ENCODE measurements at regions not wholly inside any gene's neighbourhood (a gene's known extent, or its start where the extent isn't known, plus 50 kb on each side); places are given as distances from the start of the nearest gene placed in this dataset.

DNA sequence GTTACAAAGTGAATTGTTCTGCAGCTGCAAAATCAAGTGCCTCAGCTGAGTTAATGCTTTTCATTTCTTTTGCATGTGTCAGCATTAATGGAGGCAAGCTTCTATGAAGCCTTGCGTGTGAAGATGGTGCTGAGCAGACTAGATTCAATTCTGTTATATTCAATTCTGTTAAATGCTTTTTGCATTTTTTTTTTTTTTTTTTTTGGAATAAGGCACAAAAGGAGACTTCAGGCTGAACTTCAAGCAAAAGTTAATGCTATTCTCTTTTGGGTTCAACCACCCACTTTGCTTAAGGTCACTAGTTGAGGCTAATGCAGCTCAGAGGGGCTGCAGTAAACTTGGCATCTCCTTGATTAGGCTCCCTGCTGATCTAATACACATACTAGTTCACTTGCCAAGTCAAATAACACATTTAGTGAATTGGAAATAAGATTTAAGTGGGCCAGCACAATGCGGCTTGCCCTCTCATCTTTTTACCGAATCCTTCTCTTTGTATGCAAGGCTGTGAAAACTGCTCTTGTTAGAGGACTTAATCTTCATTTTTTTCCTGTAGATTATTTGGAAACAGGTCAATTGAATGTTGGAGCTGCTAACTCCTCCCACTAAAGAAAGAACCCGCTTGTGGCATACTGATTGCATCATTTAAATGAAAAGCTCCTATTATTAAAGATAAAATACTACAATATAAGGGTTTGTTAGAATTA lies 1020.2 kb downstream of the NR2F1-AS1 start:
- intact Hi-C loops (cut with micrococcal nuclease), result no loop called here
- TF ChIP-seq EZH2 (IDR thresholded peaks at IDR 0.05; ENCODE audit: borderline replicate concordance, insufficient read depth, low read depth, low read length, poor library complexity, severe bottlenecking) (no peak), CTCF (IDR thresholded peaks at IDR 0.05) (no peak)
- Histone ChIP-seq H3K27ac (ENCODE audit: low read length in 2 of 2) (no peak overlapping the region), H3K9ac (ENCODE audit: low read length) (no peak overlapping the region), H3K4me1 (ENCODE audit: control insufficient read depth in 2 of 2, insufficient read depth in 2 of 2, low read length in 2 of 2) (no peaks in the 10 kb centered on the region), H3K79me2 (ENCODE audit: control insufficient read depth, insufficient read depth, low read length) (no peaks in the 10 kb centered on the region), H4K20me1 (ENCODE audit: control insufficient read depth, insufficient read depth, low read length, poor library complexity, severe bottlenecking) (no peaks in the 10 kb centered on the region), H2AFZ (ENCODE audit: insufficient read depth, low read depth, low read length, poor library complexity, severe bottlenecking) (no peak overlapping the region), H3K4me3 (ENCODE audit: control extremely low read depth in 1 of 5, extremely low read depth in 1 of 5, insufficient read depth in 1 of 5, low read depth in 2 of 5, low read length in 4 of 5) (no peak overlapping the region), H3K36me3 (replicated peaks in 1 of 2; ENCODE audit: control extremely low read depth in 1 of 2, control insufficient read depth in 1 of 2, extremely low read depth in 1 of 2, insufficient read depth in 2 of 2, low read length in 1 of 2) (no peaks in the 10 kb centered on the region), H3K9me3 (ENCODE audit: control extremely low read depth in 1 of 3, control insufficient read depth in 2 of 3, insufficient read depth in 1 of 3, low read length in 2 of 3) (peaks cover 0 to 3% (median 0%) of the 10 kb centered on the region in 3 donors), H3K4me2 (replicated peaks; ENCODE audit: low read depth, low read length, poor library complexity, severe bottlenecking) (no peak overlapping the region), H3K27me3 (replicated peaks in 1 of 4; ENCODE audit: control extremely low read depth in 1 of 4, control insufficient read depth in 3 of 4, insufficient read depth in 4 of 4, low read length in 3 of 4) (no peaks in the 10 kb centered on the region)
- no peak overlapping the region for H3K4me3 Mint-ChIP-seq
- POLR2A ChIA-PET, result no interaction called here
- no peaks in the 10 kb centered on the region for H3K4me1 Mint-ChIP-seq
- no peaks in the 10 kb centered on the region for H3K27me3 Mint-ChIP-seq
- DNase-seq (no peak), ATAC-seq (ENCODE audit: low read depth) (no peak)
- WGBS (ENCODE audit: insufficient coverage), result no CpG with 5 or more reads among the region's 4 CpGs
- H3K27ac Mint-ChIP-seq, result no peak overlapping the region
- CTCF ChIA-PET, result no interaction called here
- H3K9me3 Mint-ChIP-seq (ENCODE audit: insufficient read depth), result no peaks in the 10 kb centered on the region

DNA sequence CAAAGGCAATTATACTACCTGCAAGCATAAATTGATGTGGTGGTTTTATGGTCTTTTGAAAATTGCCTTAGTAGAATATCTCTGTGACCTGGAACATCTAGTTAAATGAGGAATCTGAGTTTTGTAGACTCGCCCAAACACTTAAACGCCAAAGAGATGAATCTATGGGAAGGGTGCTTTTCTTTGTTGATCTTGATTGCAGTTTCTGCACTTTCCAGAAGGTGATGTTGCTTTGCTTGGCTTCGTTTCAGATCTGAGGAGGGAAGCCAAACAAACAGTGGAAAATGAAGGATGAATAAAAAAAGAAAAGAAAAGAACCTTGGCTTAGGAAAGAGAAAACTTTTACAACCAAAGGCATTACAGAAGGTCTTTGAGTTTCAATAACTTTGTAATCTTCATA lies 1021.2 kb downstream of the NR2F1-AS1 start:
- Histone ChIP-seq H3K4me1 (ENCODE audit: control insufficient read depth in 2 of 2, insufficient read depth in 2 of 2, low read length in 2 of 2) (no peaks in the 10 kb centered on the region), H3K4me3 (ENCODE audit: control extremely low read depth in 1 of 5, extremely low read depth in 1 of 5, insufficient read depth in 1 of 5, low read depth in 2 of 5, low read length in 4 of 5) (no peak overlapping the region), H3K4me2 (replicated peaks; ENCODE audit: low read depth, low read length, poor library complexity, severe bottlenecking) (no peak overlapping the region), H3K79me2 (ENCODE audit: control insufficient read depth, insufficient read depth, low read length) (no peaks in the 10 kb centered on the region), H4K20me1 (ENCODE audit: control insufficient read depth, insufficient read depth, low read length, poor library complexity, severe bottlenecking) (no peaks in the 10 kb centered on the region), H3K9me3 (ENCODE audit: control extremely low read depth in 1 of 3, control insufficient read depth in 2 of 3, insufficient read depth in 1 of 3, low read length in 2 of 3) (peaks cover 0 to 3% (median 0%) of the 10 kb centered on the region in 3 donors), H3K27me3 (replicated peaks in 1 of 4; ENCODE audit: control extremely low read depth in 1 of 4, control insufficient read depth in 3 of 4, insufficient read depth in 4 of 4, low read length in 3 of 4) (no peaks in the 10 kb centered on the region), H2AFZ (ENCODE audit: insufficient read depth, low read depth, low read length, poor library complexity, severe bottlenecking) (no peak overlapping the region), H3K27ac (ENCODE audit: low read length in 2 of 2) (no peak overlapping the region), H3K36me3 (replicated peaks in 1 of 2; ENCODE audit: control extremely low read depth in 1 of 2, control insufficient read depth in 1 of 2, extremely low read depth in 1 of 2, insufficient read depth in 2 of 2, low read length in 1 of 2) (no peaks in the 10 kb centered on the region), H3K9ac (ENCODE audit: low read length) (no peak overlapping the region)
- WGBS (ENCODE audit: insufficient coverage), result 81% methylated on average over 2 of the region's 3 CpGs
- TF ChIP-seq EZH2 (IDR thresholded peaks at IDR 0.05; ENCODE audit: borderline replicate concordance, insufficient read depth, low read depth, low read length, poor library complexity, severe bottlenecking) (no peak), CTCF (IDR thresholded peaks at IDR 0.05) (no peak)
- Mint-ChIP-seq H3K4me3 (no peak overlapping the region), H3K4me1 (no peaks in the 10 kb centered on the region), H3K27ac (no peak overlapping the region), H3K9me3 (ENCODE audit: insufficient read depth) (no peaks in the 10 kb centered on the region), H3K27me3 (no peaks in the 10 kb centered on the region)
- intact Hi-C loops (cut with micrococcal nuclease), result no loop called here
- ChIA-PET POLR2A (no interaction called here), CTCF (no interaction called here)
- ATAC-seq (ENCODE audit: low read depth) (no peak), DNase-seq (no peak)

Measured in B cell (primary cell).